GM12865 (cell line): ENCODE measurements at regions not wholly inside any gene's neighbourhood (a gene's known extent, or its start where the extent isn't known, plus 50 kb on each side); places are given as distances from the start of the nearest gene placed in this dataset.
"Not testable (repeated sequence)": the region's sequence is repeated elsewhere in the genome, so short reads cannot be mapped to it uniquely, and the experiment has no call there.

ENCODE experiments used
- DNase-seq: peaks from one replicate; pipeline ENCODE4 v3.0.0; 2010; ENCODE audit warnings: low read depth
- H3K4me3 ChIP-seq: 2 replicates; pipeline ENCODE4 v1.5.1; 2011; ENCODE audit warnings: mild to moderate bottlenecking, low read depth, low read length, control low read depth
- TF ChIP-seq, protein P1 (sequence below): IDR thresholded peaks from 2 replicates; pipeline ENCODE4 v1.5.1; 2011; ENCODE audit warnings: low read length, control low read depth, low read depth, inconsistent platforms; ENCODE audit not compliant: insufficient read depth; ENCODE audit errors: missing control alignments

DNA sequence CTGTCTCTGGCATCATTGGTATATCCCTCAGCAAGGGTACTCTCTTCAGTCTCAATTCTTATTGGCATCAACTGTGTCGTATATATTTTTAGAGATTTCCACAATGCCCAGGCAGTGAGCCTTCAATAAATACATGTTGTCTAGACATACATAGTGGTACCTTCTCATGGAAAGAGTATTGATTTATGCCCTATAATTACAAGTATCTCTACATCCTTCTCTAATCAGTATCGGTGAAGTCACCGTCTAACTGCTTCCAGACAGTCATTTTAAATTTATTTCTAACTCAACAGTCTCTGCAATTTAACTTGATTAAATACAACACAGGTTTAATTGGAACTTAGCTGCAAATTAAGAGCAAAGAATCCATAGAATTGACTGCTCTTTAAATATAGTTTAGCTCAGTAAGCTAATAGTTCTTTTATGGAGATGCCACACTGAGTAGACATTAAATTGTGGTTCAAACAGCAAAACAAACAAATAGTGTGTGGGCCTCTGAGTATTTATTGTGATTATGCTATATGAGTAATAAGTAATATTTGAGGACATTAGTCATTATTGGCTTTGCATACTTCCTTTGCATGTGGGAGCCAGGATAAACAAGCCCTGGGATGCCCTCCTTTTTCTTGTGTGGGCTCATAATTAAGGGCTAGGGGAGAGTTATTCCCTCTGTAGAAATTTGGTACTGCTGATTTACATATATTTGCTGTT, 126.9 kb upstream of the DUSP10 start:
- TF ChIP-seq, protein P1, sequence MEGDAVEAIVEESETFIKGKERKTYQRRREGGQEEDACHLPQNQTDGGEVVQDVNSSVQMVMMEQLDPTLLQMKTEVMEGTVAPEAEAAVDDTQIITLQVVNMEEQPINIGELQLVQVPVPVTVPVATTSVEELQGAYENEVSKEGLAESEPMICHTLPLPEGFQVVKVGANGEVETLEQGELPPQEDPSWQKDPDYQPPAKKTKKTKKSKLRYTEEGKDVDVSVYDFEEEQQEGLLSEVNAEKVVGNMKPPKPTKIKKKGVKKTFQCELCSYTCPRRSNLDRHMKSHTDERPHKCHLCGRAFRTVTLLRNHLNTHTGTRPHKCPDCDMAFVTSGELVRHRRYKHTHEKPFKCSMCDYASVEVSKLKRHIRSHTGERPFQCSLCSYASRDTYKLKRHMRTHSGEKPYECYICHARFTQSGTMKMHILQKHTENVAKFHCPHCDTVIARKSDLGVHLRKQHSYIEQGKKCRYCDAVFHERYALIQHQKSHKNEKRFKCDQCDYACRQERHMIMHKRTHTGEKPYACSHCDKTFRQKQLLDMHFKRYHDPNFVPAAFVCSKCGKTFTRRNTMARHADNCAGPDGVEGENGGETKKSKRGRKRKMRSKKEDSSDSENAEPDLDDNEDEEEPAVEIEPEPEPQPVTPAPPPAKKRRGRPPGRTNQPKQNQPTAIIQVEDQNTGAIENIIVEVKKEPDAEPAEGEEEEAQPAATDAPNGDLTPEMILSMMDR: no peak
- DNase-seq: no peak
- no peak overlapping the region for H3K4me3 ChIP-seq

DNA sequence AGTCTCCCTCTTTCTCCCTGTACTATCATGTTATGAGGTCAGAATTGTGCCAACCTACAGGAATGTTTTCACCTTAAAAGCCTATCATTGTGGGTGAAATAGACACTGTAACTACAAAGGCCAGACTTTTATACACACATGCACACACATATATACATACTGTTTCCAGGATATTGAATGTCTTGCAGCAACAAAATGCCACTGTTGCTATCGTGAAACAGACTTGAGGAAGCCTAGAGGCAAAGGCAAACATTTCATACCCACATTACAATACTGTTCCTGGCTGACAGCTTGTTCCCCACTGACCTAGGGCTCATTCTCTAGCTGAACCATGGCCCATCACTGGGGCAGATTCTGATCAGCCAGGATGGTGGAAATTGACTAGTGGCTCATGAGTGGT, 125.1 kb upstream of the DUSP10 start:
- H3K4me3 ChIP-seq: no peak overlapping the region
- DNase-seq: no peak
- TF ChIP-seq, protein P1: no peak

DNA sequence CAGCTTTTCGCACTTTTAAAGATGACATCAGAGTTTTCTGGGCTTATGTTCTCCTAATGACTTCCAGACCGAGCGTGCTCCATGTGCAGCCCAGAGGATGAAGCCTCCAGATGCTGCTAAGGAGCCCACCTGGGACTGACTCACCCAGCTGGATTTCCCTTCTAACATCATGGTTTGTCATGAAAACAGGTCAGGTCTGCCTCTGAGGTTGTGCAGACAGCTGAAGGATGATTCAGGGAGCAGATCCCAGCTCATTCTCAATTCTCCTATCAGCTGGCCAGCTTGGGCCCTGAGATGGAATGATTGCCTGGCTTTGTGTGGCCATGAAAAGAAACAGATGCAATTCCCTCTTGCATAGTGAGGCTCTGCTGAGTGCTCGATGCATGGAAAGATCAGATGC, 123.9 kb upstream of the DUSP10 start:
- H3K4me3 ChIP-seq: no peak overlapping the region
- DNase-seq: no peak
- TF ChIP-seq, protein P1: no peak

DNA sequence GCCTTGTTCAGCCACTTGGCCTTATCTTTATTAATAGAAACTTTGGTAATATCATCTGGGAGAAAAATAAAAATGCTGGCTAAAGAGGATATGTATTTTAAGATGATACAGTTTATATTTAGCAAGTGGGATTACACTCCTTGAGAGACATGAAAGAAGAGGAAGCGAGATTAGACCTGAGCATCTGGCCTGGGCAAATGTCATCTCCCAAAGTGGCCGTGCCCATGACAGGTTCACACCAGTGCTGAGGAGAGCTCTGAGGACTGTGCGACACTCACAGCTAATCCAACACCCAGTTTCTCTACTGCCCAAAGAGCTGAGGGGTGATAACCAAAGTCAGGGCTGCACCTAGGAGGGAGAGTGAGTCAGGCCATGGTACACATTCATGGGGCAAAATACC, 121.7 kb upstream of the DUSP10 start:
- H3K4me3 ChIP-seq: no peak overlapping the region
- no peak for DNase-seq
- TF ChIP-seq, protein P1: no peak

DNA sequence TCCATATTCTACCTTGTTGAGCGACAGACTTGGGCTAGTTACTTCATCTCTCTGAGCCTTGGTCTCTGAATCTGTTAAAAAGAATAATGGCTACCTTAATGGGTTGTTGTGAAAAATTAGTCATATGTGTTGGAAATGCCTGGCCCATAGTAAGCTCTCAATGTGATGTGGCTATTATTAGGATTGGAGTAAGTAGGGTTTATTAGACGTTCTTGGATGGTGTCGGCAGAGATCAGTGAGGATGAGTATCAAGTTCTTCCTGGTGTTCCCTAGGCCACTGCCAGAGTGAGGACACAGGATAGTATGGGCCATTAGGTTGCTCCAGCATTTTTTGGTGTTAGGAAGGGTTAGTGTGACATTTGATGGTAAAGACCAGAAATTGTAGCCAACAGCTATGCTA, 121.1 kb upstream of the DUSP10 start:
- TF ChIP-seq, protein P1: no peak
- no peak overlapping the region for H3K4me3 ChIP-seq
- no peak for DNase-seq

DNA sequence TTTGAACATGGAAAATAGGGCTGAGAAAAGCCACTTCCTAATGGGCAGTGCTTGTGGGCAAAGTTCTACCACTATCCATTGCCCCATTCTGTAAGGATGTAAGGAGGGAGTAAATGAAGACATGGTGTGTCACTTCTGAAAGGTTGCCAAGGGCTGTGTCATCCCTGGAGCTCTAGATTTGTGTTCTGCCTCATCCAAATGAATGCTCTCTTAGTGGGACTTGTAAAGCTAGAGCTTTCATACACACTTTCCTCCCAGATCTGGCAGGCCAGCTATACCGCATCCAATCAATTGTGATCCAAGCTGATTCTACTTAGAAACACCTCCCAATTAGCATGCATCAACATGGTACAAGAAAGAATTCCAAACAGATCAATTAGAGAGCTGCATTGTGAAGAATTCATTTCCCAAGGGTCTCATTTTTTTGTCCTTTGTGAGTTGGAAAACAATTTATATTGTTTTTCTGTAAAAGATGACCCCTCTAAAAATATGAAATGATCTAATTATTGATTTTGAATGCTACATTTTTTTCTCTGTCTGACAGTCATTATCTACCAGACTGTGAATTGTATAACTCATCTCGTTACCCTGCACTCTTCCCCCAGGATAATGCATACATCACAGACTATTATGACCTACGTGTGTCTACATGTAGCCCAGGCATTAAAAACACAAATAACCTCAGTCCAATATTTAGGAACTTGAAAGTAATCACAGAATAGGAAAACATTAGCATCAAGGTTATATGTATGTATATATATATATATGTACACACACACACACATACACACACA, 117.1 kb upstream of the DUSP10 start:
- TF ChIP-seq, protein P1: no peak
- no peak overlapping the region for H3K4me3 ChIP-seq
- no peak for DNase-seq

DNA sequence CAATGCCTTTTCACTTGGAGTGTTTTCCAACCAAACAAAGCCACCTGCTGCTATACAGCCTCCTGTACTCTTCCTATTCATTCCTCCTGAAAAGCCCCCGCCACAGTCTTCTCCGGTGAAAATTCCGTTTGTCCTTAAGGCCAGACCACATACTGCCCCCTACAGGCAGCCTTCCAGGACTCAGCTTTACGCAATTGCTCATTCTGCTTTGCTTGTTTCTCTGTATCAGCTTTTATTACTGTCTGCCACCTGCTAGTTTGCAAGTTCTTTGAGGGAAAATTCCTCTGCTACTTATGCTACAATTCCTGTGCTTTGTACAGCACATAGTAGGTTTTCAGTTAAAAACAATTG, 115.2 kb upstream of the DUSP10 start:
- not testable (repeated sequence) for H3K4me3 ChIP-seq, DNase-seq
